Gastroesophageal sphincter (tissue), 4 donors: ENCODE measurements at regions not wholly inside any gene's neighbourhood (a gene's known extent, or its start where the extent isn't known, plus 50 kb on each side); places are given as distances from the start of the nearest gene placed in this dataset.

Source experiments
- ATAC-seq: fragments of 150-250 bp; one replicate; pipeline ENCODE4 v1.9.1; 2016; ENCODE audit warnings: mild to moderate bottlenecking, moderate library complexity
- H3K27ac ChIP-seq, 4 donors: fragments of 200-600 bp; sonication (generic) in 3 of 4; 1 replicate in 3 of 4; 2 replicates in 1 of 4; pipeline ENCODE4 v1.5.1; 2016 to 2019
- H3K27me3 ChIP-seq: fragments of 200-600 bp; sonication (generic); one replicate; pipeline ENCODE4 v1.5.1; 2019
- H3K36me3 ChIP-seq, 2 donors: fragments of 200-600 bp; sonication (generic); one replicate each; pipeline ENCODE4 v1.5.1; 2019; ENCODE audit warnings: control low read depth in 1 of 2
- H3K4me1 ChIP-seq, 3 donors: fragments of 200-600 bp; sonication (generic); 1 replicate in 2 of 3; 2 replicates in 1 of 3; pipeline ENCODE4 v1.5.1; 2016 to 2019; ENCODE audit warnings: control low read depth in 2 of 3
- H3K4me3 ChIP-seq, 2 donors: fragments of 200-600 bp; sonication (generic); one replicate each; pipeline ENCODE4 v1.5.1; 2019; ENCODE audit warnings: mild to moderate bottlenecking in 1 of 2, moderate library complexity in 1 of 2
- H3K9me3 ChIP-seq, 3 donors: fragments of 200-600 bp; sonication (generic); one replicate each; pipeline ENCODE4 v1.5.1; 2017 to 2019; ENCODE audit warnings: control low read depth in 2 of 3
- CTCF ChIP-seq, 4 experiments: fragments of 200-600 bp in 2 of 4; fragments of 450-650 bp in 2 of 4; sonication (generic) in 1 of 4; IDR thresholded peaks; one replicate each; pipeline ENCODE4 v1.5.1; 2017 to 2019; ENCODE audit warnings: antibody characterized with exemption in 4 of 4, mild to moderate bottlenecking in 2 of 4, moderate library complexity in 2 of 4
- EP300 ChIP-seq: sonication (generic); formaldehyde crosslinking; IDR thresholded peaks from one replicate; pipeline ENCODE4 v1.6.1; 2017; ENCODE audit warnings: antibody characterized with exemption, mild to moderate bottlenecking
- POLR2A ChIP-seq, 2 donors: fragments of 450-650 bp; IDR thresholded peaks; one replicate each; pipeline ENCODE4 v1.6.1; 2017; ENCODE audit warnings: antibody characterized with exemption in 2 of 2, mild to moderate bottlenecking in 2 of 2, moderate library complexity in 1 of 2
- POLR2AphosphoS5 ChIP-seq: sonication (generic); formaldehyde crosslinking; IDR thresholded peaks from one replicate; pipeline ENCODE4 v1.6.1; 2017; ENCODE audit warnings: antibody characterized with exemption
- WGBS, 2 donors: methylation state at CpG; one replicate each; pipeline ENCODE4 v1.1.5; 2018; ENCODE audit warnings: low coverage in 1 of 2; 5-methylcytosine and 5-hydroxymethylcytosine counted together

- no peak for ATAC-seq
- Histone ChIP-seq H3K36me3 (no peaks in the 10 kb centered on the region), H3K9me3 (peaks cover 0 to 5% (median 0%) of the 10 kb centered on the region in 3 donors), H3K27me3 (peaks cover 3% of the 10 kb centered on the region), H3K4me1 (no peaks in the 10 kb centered on the region), H3K27ac (no peak overlapping the region), H3K4me3 (no peak overlapping the region)
- TF ChIP-seq CTCF (IDR thresholded peaks at IDR 0.05) (peak in 2 of 4 experiments; percentile 16 to 43), POLR2AphosphoS5 (no peak), POLR2A (IDR thresholded peaks at IDR 0.05) (no peak), EP300 (no peak)
- WGBS, 2 donors: 29 to 37% methylated on average over 2 of the region's 2 CpGs
Observed at GRCh38 chr5:136802383-136802782, 437.0 kb upstream of the TRPC7 start.

GRCh38 chr5:136799806-136800372 lies 434.5 kb upstream of the TRPC7 start:
- ATAC-seq: no peak
- Histone ChIP-seq H3K27me3 (peaks cover 8% of the 10 kb centered on the region), H3K27ac (no peak overlapping the region), H3K4me1 (no peaks in the 10 kb centered on the region), H3K36me3 (no peaks in the 10 kb centered on the region), H3K4me3 (no peak overlapping the region), H3K9me3 (peaks cover 0 to 8% (median 0%) of the 10 kb centered on the region in 3 donors)
- no peak for TF ChIP-seq EP300
- no peak for TF ChIP-seq CTCF (IDR thresholded peaks at IDR 0.05)
- no peak for TF ChIP-seq POLR2A (IDR thresholded peaks at IDR 0.05)
- TF ChIP-seq POLR2AphosphoS5: no peak
- 67 to 75% methylated on average over 1 of the region's 1 CpG for WGBS, 2 donors

- H3K4me3 ChIP-seq: no peak overlapping the region
- peaks cover 8% of the 10 kb centered on the region for H3K27me3 ChIP-seq
- H3K36me3 ChIP-seq: no peaks in the 10 kb centered on the region
- peaks cover 0 to 16% (median 0%) of the 10 kb centered on the region in 3 donors for H3K9me3 ChIP-seq
- no peak for ATAC-seq
- no peaks in the 10 kb centered on the region for H3K4me1 ChIP-seq
- TF ChIP-seq POLR2AphosphoS5 (no peak), CTCF (IDR thresholded peaks at IDR 0.05) (no peak), POLR2A (IDR thresholded peaks at IDR 0.05) (no peak), EP300 (no peak)
- 77 to 91% methylated on average over 3 of the region's 3 CpGs for WGBS, 2 donors
- H3K27ac ChIP-seq: no peak overlapping the region
Observed at GRCh38 chr5:136793300-136793699, 428.0 kb upstream of the TRPC7 start.

- Histone ChIP-seq H3K36me3 (no peaks in the 10 kb centered on the region), H3K4me3 (no peak overlapping the region), H3K4me1 (no peaks in the 10 kb centered on the region), H3K27me3 (no peaks in the 10 kb centered on the region), H3K27ac (no peak overlapping the region), H3K9me3 (no peaks in the 10 kb centered on the region)
- no peak for TF ChIP-seq POLR2AphosphoS5
- TF ChIP-seq POLR2A (IDR thresholded peaks at IDR 0.05): no peak
- TF ChIP-seq CTCF (IDR thresholded peaks at IDR 0.05): no peak
- TF ChIP-seq EP300: no peak
- no peak for ATAC-seq
- 54 to 61% methylated on average over 2 to 3 of the region's 3 CpGs for WGBS, 2 donors
Observed at GRCh38 chr5:136781464-136781863, 416.1 kb upstream of the TRPC7 start.

GRCh38 chr5:136780518-136780917 lies 415.2 kb upstream of the TRPC7 start:
- Histone ChIP-seq H3K36me3 (no peaks in the 10 kb centered on the region), H3K27ac (no peak overlapping the region), H3K4me1 (no peaks in the 10 kb centered on the region), H3K4me3 (no peak overlapping the region), H3K9me3 (peaks cover 0 to 4% (median 0%) of the 10 kb centered on the region in 3 donors), H3K27me3 (no peaks in the 10 kb centered on the region)
- 47 to 54% methylated on average over 2 of the region's 2 CpGs for WGBS, 2 donors
- TF ChIP-seq CTCF (IDR thresholded peaks at IDR 0.05) (no peak), POLR2AphosphoS5 (no peak), EP300 (no peak), POLR2A (IDR thresholded peaks at IDR 0.05) (no peak)
- ATAC-seq: no peak
